ENCODE measurements at regions not wholly inside any gene's neighbourhood (a gene's known extent, or its start where the extent isn't known, plus 50 kb on each side); places are given as distances from the start of the nearest gene placed in this dataset.

- no peak for TF ChIP-seq CTCF (IDR thresholded peaks at IDR 0.05; ENCODE audit: extremely low read depth, insufficient read depth, missing control alignments)
- in situ Hi-C loops (cut with MboI; ENCODE audit: low pct_unique_long_range_greater_than_20kb, low sequenced_read_pairs, unreplicated experiment), result no loop called here
- no peak for DNase-seq (ENCODE audit: low spot score)
Observed at GRCh38 chr3:148101061-148101460, 596.6 kb upstream of the AGTR1 start.

GRCh38 chr3:148102156-148102555 lies 595.5 kb upstream of the AGTR1 start:
- in situ Hi-C loops (cut with MboI; ENCODE audit: low pct_unique_long_range_greater_than_20kb, low sequenced_read_pairs, unreplicated experiment), result no loop called here
- no peak for TF ChIP-seq CTCF (IDR thresholded peaks at IDR 0.05; ENCODE audit: extremely low read depth, insufficient read depth, missing control alignments)
- no peak for DNase-seq (ENCODE audit: low spot score)

DNA sequence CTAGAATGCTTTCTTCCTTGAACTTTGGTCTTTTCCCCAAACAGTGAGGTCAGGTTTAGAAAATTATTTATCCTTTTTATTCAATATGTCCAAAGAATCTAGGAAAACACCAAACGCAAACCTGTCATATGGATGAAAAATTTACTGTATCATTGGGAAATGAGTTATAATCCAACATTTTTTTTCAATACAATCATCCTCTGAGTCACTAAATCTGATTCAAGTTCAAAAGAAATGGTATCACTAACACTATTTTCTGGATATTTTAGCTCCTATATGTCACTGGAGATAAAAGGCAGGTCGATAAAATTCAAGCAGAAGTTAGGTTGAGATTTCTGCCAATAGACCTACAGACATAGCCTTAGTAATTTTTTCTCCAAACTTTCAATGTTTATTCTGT lies 591.6 kb upstream of the AGTR1 start:
- DNase-seq (ENCODE audit: low spot score), result no peak
- TF ChIP-seq CTCF (IDR thresholded peaks at IDR 0.05; ENCODE audit: extremely low read depth, insufficient read depth, missing control alignments), result no peak
- in situ Hi-C loops (cut with MboI; ENCODE audit: low pct_unique_long_range_greater_than_20kb, low sequenced_read_pairs, unreplicated experiment), result no loop called here

DNA sequence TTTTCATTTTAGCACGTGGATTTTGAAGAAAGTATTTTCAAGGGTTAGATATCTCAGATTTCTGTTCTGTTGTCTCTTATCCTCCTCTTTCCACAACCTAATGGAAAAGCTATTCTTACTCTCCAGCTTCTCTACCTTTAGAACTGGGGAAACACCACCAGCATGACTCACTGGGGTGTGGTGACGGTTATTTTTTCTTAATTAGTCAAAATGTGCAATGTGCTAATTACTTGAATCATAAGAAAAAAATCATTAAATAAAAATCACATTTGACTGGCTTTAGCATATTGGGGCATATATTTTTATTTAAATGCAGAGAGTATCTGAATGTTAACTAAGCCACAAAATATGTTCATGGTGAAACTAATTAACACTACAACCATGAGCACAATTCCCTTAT lies 570.7 kb upstream of the AGTR1 start:
- TF ChIP-seq CTCF (IDR thresholded peaks at IDR 0.05; ENCODE audit: extremely low read depth, insufficient read depth, missing control alignments), result no peak
- no peak for DNase-seq (ENCODE audit: low spot score)
- in situ Hi-C loops (cut with MboI; ENCODE audit: low pct_unique_long_range_greater_than_20kb, low sequenced_read_pairs, unreplicated experiment), result no loop called here

DNA sequence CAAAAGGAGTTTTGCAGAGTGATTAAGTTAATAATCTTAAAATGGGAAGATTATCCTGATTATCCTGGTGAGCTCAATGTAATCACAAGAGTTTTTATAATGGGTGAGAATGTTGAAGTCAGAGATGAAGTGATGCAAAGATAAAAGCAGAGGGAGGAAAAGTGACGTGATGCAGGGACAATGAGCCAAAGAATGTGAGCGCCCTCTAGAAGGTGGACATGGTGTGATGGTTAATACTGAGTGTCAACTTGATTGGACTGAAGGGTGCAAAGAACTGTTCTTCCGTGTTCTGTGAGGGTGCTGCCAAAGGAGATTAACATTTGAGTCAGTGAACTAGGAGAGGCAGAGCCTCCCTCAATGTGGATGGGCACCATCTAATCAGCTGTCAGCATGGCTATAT lies 569.6 kb upstream of the AGTR1 start:
- no peak for TF ChIP-seq CTCF (IDR thresholded peaks at IDR 0.05; ENCODE audit: extremely low read depth, insufficient read depth, missing control alignments)
- in situ Hi-C loops (cut with MboI; ENCODE audit: low pct_unique_long_range_greater_than_20kb, low sequenced_read_pairs, unreplicated experiment), result no loop called here
- no peak for DNase-seq (ENCODE audit: low spot score)

DNA sequence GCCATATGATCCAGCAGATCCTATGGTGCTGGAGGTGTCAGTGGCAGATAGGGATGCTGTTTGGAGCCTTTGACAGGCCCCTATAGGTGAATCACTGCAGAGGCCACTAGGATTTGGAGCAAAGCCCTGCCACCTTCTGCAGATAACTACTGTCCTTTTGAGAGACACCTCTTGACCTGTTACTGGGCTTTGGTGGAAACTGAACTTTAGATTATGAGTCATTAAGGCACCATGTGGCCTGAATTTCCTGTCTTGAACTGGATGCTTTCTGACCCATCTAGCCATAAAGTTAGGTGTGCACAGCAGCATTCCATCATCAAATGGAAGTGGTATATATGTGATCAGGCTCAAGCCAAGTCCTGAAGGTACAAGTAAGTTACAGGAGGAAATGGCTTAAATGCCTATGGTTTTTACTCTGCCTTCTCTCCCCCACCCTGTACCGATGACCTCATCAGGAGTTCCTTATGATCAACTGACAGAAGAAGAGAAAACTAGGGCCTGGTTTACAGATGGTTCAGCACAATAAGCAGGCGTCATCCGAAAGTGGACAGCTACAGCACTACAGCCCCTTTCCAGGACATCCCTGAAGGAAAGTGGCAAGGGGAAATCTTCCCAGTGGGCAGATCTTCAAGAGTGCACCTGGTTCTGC lies 565.6 kb upstream of the AGTR1 start:
- no peak for TF ChIP-seq CTCF (IDR thresholded peaks at IDR 0.05; ENCODE audit: extremely low read depth, insufficient read depth, missing control alignments)
- no peak for DNase-seq (ENCODE audit: low spot score)
- in situ Hi-C loops (cut with MboI; ENCODE audit: low pct_unique_long_range_greater_than_20kb, low sequenced_read_pairs, unreplicated experiment), result no loop called here

DNA sequence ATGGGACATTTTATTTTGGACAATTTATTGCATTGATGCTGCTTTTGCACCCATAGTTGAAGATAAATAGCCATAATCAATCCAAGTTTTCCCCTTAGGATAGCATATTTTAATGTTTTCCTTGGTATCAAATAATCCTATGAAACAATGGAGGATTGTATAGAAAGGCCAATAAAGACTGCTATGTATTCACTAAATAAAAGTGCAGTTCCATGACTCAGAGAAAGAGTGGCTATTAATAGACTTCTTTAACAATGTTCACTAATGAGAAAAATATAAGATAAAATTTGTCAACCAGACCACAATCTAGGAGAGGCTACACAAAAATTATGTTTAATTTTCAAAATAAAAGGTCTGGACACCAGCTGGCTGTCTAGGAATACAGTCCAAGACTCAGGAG lies 560.9 kb upstream of the AGTR1 start:
- in situ Hi-C loops (cut with MboI; ENCODE audit: low pct_unique_long_range_greater_than_20kb, low sequenced_read_pairs, unreplicated experiment), result no loop called here
- no peak for DNase-seq (ENCODE audit: low spot score)
- TF ChIP-seq CTCF (IDR thresholded peaks at IDR 0.05; ENCODE audit: extremely low read depth, insufficient read depth, missing control alignments), result no peak

All from GM13977 (cell line).